HG02763 (cell line): ENCODE measurements at regions not wholly inside any gene's neighbourhood (a gene's known extent, or its start where the extent isn't known, plus 50 kb on each side); places are given as distances from the start of the nearest gene placed in this dataset.

Experiments
- ATAC-seq: cut with Tn5 transposase; IDR thresholded peaks from one replicate; pipeline ENCODE4 v1.9.1; 2021; ENCODE audit warnings: mild to moderate bottlenecking, moderate library complexity; ENCODE audit not compliant: unreplicated experiment

GRCh38 chr7:46160861-46161260, 239.8 kb upstream of the IGFBP3 start:
- no peak for ATAC-seq

GRCh38 chr7:46157931-46158330, 236.9 kb upstream of the IGFBP3 start:
- ATAC-seq = no peak

GRCh38 chr7:46157404-46157803, 236.3 kb upstream of the IGFBP3 start:
- ATAC-seq = no peak

DNA sequence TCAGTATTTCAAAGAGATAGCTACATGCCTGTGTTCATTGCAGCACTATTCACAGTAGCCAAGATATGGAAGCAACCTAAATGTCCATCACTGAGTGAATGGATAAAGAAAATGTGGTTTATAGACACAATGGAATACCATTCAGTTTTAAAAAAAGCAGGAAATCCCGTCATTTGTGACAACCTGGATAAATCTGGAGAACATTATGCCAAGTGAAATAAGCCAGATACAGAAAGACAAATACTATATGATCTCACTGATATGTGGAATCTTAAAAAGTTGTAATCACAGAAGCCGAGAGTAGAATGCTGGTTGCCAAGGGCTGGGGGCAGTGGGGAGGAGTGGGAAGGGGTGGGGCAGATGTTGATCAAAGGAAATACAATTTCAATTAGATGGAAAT, 235.8 kb upstream of the IGFBP3 start:
- ATAC-seq = no peak

- ATAC-seq = no peak
Observed at GRCh38 chr7:46156086-46156485, 235.0 kb upstream of the IGFBP3 start.

DNA sequence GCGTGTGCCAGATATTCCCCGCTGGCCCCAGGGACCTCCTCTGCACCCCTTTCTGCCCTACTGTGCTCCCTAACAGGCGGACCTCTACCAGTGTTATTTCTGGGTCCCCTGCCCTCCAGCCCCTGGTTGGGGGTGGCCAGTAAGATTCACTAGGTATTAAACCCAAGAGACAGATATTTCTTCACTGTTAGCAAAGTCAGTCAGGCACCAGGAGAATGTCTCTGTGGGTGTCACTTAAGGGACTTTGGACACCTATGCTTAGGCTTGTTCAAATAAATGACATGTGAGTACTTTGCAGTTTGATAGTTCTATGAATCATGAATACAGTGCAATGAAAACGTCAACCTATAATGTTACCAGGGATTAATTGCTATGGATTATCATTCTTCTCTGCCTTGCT, 234.3 kb upstream of the IGFBP3 start:
- no peak for ATAC-seq

GRCh38 chr7:46153951-46154787, 233.1 kb upstream of the IGFBP3 start:
- ATAC-seq = no peak

- ATAC-seq = no peak
Observed at GRCh38 chr7:46153583-46153950, 232.5 kb upstream of the IGFBP3 start.

GRCh38 chr7:46152696-46153095, 231.6 kb upstream of the IGFBP3 start:
- ATAC-seq = no peak

- ATAC-seq = no peak
Observed at GRCh38 chr7:46150721-46151120, 229.6 kb upstream of the IGFBP3 start.

GRCh38 chr7:46150202-46150601, 229.1 kb upstream of the IGFBP3 start:
- ATAC-seq = no peak

DNA sequence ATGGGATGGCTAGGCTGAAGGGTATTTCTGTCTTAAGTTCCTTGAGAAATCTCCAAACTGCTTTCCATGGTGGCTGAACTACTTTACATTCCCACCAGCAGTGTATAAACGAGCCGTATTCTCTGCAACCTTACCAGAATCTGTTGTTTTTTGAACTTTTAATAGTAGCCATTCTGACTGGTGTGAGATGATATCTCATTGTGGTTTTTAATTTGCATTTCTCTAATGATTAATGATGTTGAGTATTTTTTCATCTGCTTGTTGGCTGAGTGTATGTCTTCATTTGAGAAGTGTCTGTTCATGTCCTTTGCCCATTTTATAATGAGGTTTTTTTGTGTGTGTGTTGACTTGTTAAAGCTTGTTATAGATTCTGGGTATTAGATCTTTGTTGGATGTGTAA, 226.8 kb upstream of the IGFBP3 start:
- no peak for ATAC-seq

DNA sequence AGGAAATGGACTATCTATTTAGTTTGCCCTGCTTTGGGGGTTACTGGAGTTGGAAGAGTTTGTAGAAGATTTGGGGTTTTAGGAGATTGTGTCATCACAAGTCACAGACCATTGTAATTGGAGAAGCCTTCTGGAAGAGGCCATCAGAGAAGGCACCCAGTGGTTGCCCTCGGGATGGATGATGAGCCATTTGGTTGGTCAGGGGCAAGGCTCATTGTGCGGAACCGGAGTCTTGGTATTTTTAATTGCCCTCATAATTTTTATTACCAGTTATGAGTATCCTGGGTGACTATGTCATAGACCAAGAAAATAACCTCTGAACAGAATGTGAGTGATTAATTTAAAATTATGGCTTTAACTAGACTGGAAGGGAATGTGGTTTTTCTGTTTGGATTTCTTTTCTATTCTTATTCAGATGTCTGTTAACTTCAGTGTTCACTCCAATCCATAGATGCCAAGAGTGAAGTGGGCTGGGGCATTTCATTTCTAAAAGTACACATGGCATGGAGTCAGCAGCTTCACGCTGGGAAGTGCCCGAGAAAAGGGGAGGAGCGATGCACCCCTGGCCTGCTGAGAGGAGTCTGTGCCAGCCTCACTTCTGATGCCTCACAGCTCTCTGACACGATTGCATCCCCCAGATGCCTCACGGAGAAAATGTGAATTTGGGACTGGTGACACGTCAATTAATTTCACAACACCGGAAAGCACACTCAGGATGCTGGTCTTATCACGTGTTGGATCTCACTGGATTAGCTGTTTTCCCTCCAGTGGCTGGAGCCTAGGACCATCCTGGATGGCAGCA, 225.6 kb upstream of the IGFBP3 start:
- ATAC-seq = no peak

- ATAC-seq = no peak
Observed at GRCh38 chr7:46145412-46145811, 224.3 kb upstream of the IGFBP3 start.

- ATAC-seq = no peak
Observed at GRCh38 chr7:46143949-46144917, 223.2 kb upstream of the IGFBP3 start.

- ATAC-seq = no peak
Observed at GRCh38 chr7:46143421-46143820, 222.3 kb upstream of the IGFBP3 start.

- ATAC-seq = no peak
Observed at GRCh38 chr7:46139079-46139478, 218.0 kb upstream of the IGFBP3 start.

DNA sequence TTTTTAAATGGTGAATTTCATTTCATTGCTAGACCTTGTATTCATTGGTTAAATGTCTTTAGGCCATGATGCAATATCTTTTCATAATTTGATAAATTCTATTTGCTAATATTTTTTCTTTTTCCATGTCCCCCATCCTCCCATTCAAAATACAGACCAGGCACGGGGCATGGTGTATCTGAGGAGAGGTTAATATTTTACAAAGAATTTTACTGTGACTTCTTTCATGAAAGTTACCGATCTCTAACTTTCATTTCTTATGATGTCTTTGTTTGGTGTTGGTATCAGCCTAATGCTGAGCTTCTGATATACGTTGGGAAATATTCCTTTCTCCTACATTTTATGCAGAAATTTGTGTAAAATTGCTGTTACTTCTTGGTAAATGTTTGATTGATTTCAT, 216.7 kb upstream of the IGFBP3 start:
- no peak for ATAC-seq

DNA sequence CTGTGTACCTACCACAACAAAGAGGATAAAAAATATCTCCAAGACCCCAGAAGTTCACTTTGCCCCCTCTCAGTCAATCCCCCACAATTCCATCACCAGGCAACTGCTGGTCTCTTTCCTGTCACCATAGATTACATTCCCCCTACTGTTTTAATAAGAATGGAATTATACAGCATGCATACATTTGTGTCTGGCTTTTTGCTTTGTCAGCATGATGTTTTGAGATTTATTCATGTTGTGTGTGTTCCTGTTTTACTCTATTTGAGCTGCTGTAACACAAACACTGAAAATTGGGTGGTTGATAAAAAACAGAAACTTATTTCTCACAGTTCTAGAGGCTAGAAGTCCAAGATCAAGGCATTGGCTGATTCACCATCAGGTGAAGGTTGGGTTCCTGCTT, 214.5 kb upstream of the IGFBP3 start:
- no peak for ATAC-seq

- no peak for ATAC-seq
Observed at GRCh38 chr7:46134795-46135194, 213.7 kb upstream of the IGFBP3 start.

- ATAC-seq = no peak
Observed at GRCh38 chr7:46134385-46134784, 213.3 kb upstream of the IGFBP3 start.
